SK-N-DZ (cell line): ENCODE measurements at regions not wholly inside any gene's neighbourhood (a gene's known extent, or its start where the extent isn't known, plus 50 kb on each side); places are given as distances from the start of the nearest gene placed in this dataset.
A peak's percentile ranks its signal among the peaks of the same experiment; 100 is the strongest.

Source experiments
- DNase-seq: peaks from one replicate; pipeline ENCODE4 v3.0.0-alpha.2; 2015; ENCODE audit warnings: low spot score

GRCh38 chr21:19236209-19236608, 832.6 kb upstream of the TMPRSS15 start:
- DNase-seq = no peak

DNA sequence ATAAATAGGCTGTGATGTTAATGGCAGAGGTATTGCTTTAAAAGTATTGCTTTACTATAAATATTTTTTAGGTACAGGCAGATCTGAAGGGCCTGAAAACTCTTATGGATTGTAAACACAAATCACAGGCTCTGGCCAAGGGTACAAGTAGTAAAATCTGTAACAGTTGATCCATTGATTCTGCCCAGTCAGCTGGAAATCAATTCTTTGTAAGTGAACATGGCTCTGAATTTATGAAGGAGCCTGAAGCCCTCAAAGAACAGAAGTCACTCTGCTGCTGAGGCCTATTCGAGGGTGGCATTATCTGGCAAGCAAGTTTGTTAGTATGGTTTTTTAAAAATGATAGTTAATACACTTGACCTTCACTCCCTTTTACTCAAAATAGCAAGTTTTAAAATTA, 834.0 kb upstream of the TMPRSS15 start:
- no peak for DNase-seq

- no peak for DNase-seq
Observed at GRCh38 chr21:19239696-19240095, 836.1 kb upstream of the TMPRSS15 start.

DNA sequence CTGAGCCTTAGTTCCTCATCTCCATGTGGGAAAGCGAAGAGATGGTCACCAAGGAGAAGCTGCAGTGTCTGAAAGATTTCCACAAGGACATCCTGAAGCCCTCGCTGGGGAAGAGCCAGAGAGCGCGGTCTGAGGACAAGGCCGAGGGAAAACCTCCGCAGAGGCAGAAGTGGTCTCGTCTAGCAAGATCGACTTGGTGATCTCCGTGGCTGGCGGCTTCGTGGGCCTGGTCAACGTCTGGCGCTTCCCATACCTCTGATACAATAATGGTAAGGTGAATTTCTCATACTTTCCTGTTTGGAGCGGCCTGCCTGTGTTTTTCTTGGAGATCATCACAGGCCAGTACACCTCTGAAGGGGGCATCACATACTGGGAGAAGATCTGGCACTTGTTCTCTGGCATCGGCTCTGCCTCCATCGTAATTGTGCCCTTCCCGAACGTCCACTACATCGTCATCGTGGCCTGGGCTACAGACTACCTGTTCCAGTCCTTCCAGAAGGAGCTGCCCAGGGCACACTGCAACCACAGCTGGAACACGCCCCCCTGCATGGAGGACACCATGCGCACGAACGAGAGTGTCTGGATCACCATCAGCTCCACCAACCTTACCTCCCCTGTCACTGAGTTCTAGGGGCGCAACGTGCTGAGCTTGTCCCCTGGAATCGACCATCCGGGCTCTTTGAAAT, 841.1 kb upstream of the TMPRSS15 start:
- no peak for DNase-seq

GRCh38 chr21:19245188-19245580, 841.6 kb upstream of the TMPRSS15 start:
- no peak for DNase-seq

DNA sequence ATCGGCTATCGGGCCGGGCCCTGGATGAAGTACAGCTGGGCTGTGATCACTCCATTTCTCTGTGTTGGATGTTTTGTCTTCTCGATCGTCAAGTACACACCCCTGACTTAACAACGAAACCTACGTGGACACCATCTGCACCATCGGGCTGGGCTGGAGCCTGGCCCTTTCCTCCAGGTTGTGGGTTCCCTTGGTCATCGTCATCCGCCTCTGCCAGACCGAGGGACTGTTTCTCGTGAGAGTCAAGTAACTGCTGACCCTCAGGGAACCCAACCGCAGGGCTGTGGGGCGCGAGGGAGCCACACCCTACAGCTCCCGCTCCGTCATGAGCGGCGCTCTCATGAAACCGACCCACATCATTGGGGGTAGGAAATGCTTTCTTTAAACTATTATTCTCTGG, 842.4 kb upstream of the TMPRSS15 start:
- DNase-seq = no peak

DNA sequence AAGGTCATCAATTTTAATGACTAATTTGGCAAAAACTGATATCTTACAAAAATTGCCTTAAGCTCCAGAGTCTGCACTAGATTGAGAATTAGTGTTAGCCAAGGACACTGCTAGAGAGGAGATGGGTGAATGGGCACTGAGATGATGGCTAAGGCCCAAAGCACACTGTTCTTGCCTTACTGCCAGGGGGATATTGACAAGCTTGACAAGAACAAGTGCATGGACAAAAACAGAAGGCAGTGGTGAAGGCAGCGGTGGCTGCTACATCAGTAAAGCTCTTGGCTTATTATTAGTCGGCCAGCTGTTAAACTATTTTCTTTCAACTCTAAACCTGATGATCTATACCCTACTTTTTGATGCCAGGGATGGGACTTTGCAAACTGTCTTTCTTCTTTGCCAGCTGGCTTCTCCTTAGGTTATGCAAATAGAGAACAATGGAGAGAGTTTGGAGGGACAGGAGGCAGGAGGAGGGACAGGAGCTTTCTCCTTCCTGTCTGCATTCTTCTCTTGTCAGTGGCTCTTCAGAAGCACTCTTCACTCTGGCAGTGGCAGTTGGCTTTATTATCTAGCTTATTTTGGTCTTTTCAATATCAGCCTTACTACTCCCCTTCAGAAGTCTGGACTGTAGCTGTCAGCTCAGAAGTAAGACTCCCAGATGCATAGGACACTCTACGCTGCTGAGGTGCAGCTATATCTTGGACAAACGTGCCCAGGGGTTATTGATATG, 853.5 kb upstream of the TMPRSS15 start:
- no peak for DNase-seq

- DNase-seq = no peak
Observed at GRCh38 chr21:19261731-19262376, 858.3 kb upstream of the TMPRSS15 start.

DNA sequence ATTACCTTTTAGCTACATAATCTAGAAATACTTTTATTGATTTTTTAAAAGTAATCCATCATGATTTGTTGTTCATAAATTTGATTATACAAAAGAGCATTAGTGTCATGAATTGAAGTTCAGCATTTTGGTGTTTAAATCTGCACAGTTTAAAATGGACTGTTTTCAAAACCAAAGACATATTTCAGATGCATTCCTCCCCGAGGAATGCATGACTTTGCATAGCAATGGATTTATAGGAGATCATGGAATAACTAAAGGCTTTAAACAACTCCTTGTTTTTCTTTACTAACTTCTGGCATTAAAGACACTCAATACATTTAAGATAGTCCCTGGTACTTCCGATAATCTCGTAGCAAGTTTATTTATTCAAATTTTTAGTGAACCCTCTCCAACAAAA, 863.1 kb upstream of the TMPRSS15 start:
- DNase-seq = no peak

DNA sequence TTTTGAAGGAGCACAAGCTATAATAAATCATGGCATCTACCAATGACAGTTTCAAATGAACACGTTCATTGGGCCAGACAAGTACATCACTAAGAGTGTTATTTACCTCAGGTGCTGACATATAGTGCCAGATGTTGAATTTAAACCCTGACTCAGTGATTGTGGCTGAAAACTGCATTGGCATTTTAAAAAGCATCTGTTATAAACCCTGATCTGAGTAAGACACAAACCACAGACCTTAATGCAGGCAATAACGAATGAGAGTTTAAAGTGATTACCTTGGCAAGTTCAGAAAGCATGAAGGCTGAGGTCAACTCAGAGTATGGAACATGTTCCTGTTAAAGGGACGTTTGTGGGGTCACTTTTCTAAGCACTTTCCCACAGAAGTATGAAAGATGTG, 865.1 kb upstream of the TMPRSS15 start:
- DNase-seq = peak; percentile 24

GRCh38 chr21:19275065-19275464, 871.5 kb upstream of the TMPRSS15 start:
- DNase-seq = no peak

DNA sequence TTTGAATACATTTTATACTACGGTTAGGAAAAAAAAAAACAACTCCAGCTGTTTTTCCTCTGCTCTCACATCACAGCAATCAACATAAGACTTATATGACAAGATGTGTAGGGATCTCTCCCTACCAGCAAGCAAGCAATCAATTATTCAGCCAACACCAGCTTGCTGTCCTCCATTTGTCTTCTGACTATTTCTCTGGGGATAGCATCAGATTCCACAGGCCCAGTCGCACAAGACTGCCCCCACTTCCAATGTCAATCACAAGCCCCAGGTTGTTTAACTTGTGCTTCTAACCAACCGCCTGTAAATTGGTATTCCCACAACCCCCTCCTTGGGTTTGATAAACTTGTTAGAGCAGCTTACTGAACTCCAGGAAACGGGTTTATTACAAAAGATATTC, 873.1 kb upstream of the TMPRSS15 start:
- no peak for DNase-seq

- no peak for DNase-seq
Observed at GRCh38 chr21:19286876-19287275, 883.3 kb upstream of the TMPRSS15 start.

DNA sequence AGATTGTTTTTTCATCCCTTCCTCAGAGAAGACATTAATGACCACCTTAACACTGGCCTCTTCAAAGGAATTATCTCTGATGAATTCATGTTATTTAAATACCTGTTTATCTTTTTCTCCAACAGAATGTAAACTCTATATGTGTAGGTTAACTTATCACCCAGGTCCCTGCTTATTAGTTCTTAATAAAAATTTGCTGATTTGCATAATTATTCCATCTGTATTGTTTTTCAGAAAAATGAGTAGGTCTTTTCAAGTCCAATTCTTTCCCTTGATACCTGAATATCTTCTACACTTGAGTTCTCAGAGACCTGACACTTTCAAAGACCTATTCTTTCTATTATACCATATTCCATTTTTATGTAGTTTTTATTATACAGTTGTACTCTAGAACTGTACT, 886.7 kb upstream of the TMPRSS15 start:
- DNase-seq = no peak

DNA sequence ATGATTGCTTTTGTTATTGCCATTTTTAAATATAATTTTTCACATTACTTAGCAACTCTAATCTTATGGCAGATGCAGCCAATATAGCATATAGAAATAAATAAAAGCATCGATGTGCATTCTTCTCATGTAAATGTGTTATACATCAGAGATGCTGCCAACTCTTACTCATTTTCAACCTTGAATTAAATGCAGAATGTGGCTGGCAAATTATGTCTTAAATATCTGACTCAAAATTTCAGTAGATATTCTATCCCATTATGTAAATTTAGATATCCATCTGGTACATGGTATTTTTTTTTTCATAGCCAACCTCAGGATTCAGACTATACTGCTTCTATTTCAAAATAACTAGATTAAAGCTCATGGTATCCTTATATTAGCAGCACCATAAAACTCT, 916.7 kb upstream of the TMPRSS15 start:
- no peak for DNase-seq

DNA sequence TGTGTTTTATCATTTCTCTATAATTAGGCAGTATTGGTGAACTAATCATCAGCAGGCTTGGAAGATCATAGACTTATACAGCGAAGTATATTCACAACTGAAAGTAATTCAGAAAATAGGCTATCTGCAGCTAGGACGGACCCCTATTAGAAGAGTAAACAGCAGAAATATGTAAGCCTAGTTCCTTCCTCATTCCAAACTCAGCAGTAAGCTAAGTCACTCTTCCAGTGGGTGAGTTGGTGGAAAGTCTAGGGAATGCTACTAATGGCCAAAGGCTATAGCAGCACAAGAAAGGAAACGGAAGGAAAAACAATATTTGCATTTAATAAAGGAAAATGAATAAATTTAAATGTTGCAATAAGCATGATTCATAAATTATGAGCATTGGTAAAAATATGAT, 918.1 kb upstream of the TMPRSS15 start:
- DNase-seq = no peak

DNA sequence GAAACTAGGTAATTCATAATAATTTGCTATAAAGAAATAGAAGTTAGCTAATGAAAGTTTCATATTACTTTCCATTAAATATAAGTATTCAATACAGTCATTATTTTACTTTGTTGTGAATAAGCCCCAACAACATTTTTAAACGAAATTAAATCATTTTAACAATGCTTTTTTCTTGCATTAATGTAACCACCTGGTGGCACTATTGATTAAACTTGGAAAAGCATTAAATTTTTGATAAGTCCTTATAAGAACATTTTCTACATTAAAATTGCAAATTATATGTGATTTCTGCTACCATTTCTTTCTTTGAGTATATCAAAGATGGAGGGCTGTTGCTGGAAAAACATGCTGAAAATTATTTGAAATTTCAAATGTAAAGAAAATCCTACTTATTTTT, 918.8 kb upstream of the TMPRSS15 start:
- DNase-seq = no peak

DNA sequence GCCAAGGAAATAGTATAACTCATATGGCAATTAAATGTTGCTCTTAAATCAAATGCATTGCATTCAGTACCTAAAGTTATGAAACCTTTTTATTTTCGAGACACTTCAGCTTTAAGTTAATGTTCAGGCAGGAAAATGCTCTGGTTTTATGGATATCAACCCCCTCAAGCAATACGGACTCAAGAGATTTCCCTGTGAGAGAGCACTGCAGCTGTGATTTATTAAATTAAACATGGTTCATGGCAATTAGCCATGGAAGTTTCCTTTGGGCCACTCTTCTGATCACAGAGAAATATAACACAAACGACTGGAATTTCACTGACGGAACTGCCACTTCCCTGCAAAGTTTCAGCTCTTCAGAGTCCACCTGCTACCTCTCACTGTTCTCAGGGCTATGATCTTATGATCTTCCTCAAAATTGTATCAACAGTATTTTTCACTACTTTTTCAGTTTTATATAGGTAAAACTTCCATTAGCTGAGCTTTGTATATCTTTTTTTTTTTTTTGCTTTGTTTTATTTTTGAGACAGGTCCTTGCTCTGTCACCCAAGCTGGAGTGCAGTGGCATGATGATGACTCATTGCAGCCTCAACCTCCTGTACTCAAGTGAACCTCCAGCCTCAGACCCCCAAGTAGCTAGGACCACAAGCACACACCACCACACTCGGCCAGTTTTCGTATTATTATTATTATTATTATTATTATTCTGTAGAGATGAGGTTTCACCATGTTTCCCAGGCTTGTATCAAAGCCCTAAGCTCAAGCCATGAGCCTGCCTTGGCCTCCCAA, 923.1 kb upstream of the TMPRSS15 start:
- DNase-seq = no peak

DNA sequence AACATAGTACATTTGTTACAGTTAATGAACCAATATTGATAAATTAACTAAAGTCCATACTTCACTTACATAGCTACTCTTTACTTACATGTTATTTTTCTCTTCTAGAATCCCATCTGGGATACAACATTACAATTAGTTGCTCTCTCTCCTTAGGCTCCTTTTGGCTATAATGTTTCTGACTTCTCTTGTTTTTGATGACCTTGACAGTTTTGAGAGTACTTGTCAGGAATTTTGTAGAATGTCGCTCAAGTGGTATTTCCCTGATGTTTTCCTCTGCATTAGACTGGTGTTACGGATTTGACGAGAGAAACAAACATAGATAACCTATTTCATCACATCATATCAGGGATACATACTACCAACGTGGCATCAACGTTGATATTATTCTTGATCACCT, 925.4 kb upstream of the TMPRSS15 start:
- DNase-seq = no peak

- DNase-seq = peak; percentile 42
Observed at GRCh38 chr21:19340303-19340702, 936.7 kb upstream of the TMPRSS15 start.

- DNase-seq = no peak
Observed at GRCh38 chr21:19340954-19341353, 937.4 kb upstream of the TMPRSS15 start.

DNA sequence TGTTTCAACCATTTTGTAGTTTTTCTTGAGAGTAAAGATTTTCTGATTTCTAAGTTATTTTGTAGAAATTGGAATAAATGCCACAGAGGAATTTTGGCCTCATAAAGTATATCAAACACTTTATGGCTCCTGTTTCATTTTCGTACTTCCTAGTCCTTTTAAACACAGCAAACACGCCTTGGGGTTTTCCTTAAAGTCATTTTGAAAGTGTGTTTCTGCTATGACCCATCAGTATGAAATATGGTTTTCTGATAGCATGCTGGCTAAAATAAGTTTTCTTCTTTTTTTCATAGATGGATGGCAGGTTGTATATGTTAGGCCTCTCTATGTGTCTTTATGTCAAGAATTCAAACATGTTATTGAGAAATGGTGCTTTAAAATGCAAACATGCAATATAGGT, 940.1 kb upstream of the TMPRSS15 start:
- no peak for DNase-seq
